HEK293T (cell line): ENCODE measurements at regions not wholly inside any gene's neighbourhood (a gene's known extent, or its start where the extent isn't known, plus 50 kb on each side); places are given as distances from the start of the nearest gene placed in this dataset.

Experiments used
- CTCF ChIA-PET: fragments of 350-600 bp; formaldehyde crosslinking; extraction: SDS; loops from one replicate; lab custom pipeline; 2021; ENCODE audit warnings: antibody characterized with exemption, inconsistent platforms; lab: Yijun Ruan, JAX
- POLR2A ChIA-PET: fragments of 350-600 bp; formaldehyde crosslinking; extraction: SDS; loops from one replicate; lab custom pipeline; 2020; ENCODE audit warnings: antibody characterized with exemption, inconsistent platforms; lab: Yijun Ruan, JAX
- DNase-seq: peaks from one replicate; pipeline ENCODE4 v3.0.0; 2012; ENCODE audit warnings: mixed read lengths; ENCODE audit errors: extremely low spot score
- ARNT ChIP-seq: fragments of 450-650 bp; IDR thresholded peaks from 2 replicates; pipeline ENCODE4 v1.6.1; 2017; ENCODE audit warnings: mild to moderate bottlenecking
- BHLHE40 ChIP-seq: fragments of 450-650 bp; IDR thresholded peaks from 2 replicates; pipeline ENCODE4 v1.6.1; 2016; ENCODE audit warnings: mild to moderate bottlenecking, moderate library complexity, borderline replicate concordance
- CTBP1 ChIP-seq: fragments of 450-650 bp; IDR thresholded peaks from 2 replicates; pipeline ENCODE4 v1.6.1; 2016; ENCODE audit warnings: borderline replicate concordance
- ELF4 ChIP-seq: fragments of 450-650 bp; IDR thresholded peaks from 2 replicates; pipeline ENCODE4 v1.6.1; 2017; ENCODE audit warnings: antibody characterized with exemption
- FOXA1 ChIP-seq: fragments of 450-650 bp; IDR thresholded peaks from 2 replicates; pipeline ENCODE4 v1.6.1; 2016; ENCODE audit warnings: mild to moderate bottlenecking
- FOXK2 ChIP-seq: fragments of 450-650 bp; IDR thresholded peaks from 2 replicates; pipeline ENCODE4 v1.6.1; 2016; ENCODE audit warnings: mild to moderate bottlenecking
- FOXM1 ChIP-seq: fragments of 450-650 bp; IDR thresholded peaks from 2 replicates; pipeline ENCODE4 v1.6.1; 2017; ENCODE audit warnings: mild to moderate bottlenecking, borderline replicate concordance
- HDGF ChIP-seq: fragments of 450-650 bp; IDR thresholded peaks from 2 replicates; pipeline ENCODE4 v1.6.1; 2017; ENCODE audit warnings: antibody characterized with exemption, borderline replicate concordance
- L3MBTL2 ChIP-seq: fragments of 450-650 bp; conservative IDR thresholded peaks from 2 replicates; pipeline ENCODE4 v1.6.1; 2016; ENCODE audit warnings: mild to moderate bottlenecking
- LEF1 ChIP-seq: fragments of 450-650 bp; IDR thresholded peaks from 2 replicates; pipeline ENCODE4 v1.6.1; 2017; ENCODE audit warnings: mild to moderate bottlenecking, borderline replicate concordance
- NFRKB ChIP-seq: fragments of 450-650 bp; IDR thresholded peaks from 2 replicates; pipeline ENCODE4 v1.6.1; 2016; ENCODE audit warnings: mild to moderate bottlenecking, moderate library complexity
- SP1 ChIP-seq: fragments of 450-650 bp; IDR thresholded peaks from 2 replicates; pipeline ENCODE4 v1.6.1; 2017
- SUZ12 ChIP-seq: fragments of 450-650 bp; IDR thresholded peaks from 2 replicates; pipeline ENCODE4 v1.6.1; 2016; ENCODE audit warnings: mild to moderate bottlenecking
- TARDBP ChIP-seq: fragments of 450-650 bp; IDR thresholded peaks from 2 replicates; pipeline ENCODE4 v1.6.1; 2016
- ZNF384 ChIP-seq: fragments of 450-650 bp; IDR thresholded peaks from 2 replicates; pipeline ENCODE4 v1.6.1; 2016
- TF ChIP-seq, protein P1 (sequence below): fragments of 450-650 bp; IDR thresholded peaks from 2 replicates; pipeline ENCODE4 v1.6.1; 2016

DNA sequence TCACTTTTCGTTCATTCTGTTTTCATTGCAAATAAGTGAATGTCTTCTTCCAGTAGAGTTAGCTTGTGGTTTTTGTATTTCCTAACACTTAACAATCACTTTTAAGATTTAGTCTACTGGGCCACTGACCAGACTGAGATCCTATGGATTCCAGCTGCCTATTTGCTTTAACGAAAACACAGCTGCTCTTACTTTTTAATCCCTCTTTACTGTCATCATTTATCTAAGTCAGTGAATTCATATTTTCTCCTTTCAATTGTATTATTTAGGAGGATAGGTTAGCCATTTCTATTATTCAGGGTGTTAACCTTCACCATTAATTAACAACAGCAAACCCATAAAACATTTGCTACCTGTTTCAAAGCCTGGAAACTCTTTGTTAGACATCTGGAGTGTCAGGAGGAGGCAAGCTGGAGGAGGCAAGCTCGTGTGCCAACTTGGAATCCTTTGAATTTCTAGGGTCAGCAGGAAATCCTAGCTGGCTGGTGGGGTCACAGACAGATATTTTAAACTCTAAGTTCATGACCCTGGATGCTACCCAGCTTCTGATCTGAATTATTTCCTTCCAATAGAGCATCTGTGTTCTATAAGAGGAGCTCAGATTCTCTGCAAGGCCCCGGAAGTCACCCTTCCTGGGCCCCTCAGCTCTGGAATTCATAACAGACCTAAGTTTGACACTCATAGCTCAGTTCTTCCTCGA lies 385.3 kb downstream of the RBM43 start:
- no peak for TF ChIP-seq FOXM1
- no peak for TF ChIP-seq ZNF384
- no peak for TF ChIP-seq ELF4
- no peak for TF ChIP-seq FOXA1
- no peak for TF ChIP-seq ARNT
- TF ChIP-seq, protein P1, sequence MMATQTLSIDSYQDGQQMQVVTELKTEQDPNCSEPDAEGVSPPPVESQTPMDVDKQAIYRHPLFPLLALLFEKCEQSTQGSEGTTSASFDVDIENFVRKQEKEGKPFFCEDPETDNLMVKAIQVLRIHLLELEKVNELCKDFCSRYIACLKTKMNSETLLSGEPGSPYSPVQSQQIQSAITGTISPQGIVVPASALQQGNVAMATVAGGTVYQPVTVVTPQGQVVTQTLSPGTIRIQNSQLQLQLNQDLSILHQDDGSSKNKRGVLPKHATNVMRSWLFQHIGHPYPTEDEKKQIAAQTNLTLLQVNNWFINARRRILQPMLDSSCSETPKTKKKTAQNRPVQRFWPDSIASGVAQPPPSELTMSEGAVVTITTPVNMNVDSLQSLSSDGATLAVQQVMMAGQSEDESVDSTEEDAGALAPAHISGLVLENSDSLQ: no peak
- TF ChIP-seq BHLHE40: no peak
- TF ChIP-seq L3MBTL2: no peak
- TF ChIP-seq HDGF: no peak
- ChIA-PET POLR2A (no interaction called here), CTCF (no interaction called here)
- DNase-seq: no peak

GRCh38 chr2:150873396-150873772 lies 385.9 kb upstream of the RND3 start:
- POLR2A ChIA-PET: no interaction called here
- TF ChIP-seq FOXA1: no peak
- no peak for TF ChIP-seq SUZ12
- TF ChIP-seq FOXK2: no peak
- no peak for DNase-seq
- CTCF ChIA-PET: no interaction called here

DNA sequence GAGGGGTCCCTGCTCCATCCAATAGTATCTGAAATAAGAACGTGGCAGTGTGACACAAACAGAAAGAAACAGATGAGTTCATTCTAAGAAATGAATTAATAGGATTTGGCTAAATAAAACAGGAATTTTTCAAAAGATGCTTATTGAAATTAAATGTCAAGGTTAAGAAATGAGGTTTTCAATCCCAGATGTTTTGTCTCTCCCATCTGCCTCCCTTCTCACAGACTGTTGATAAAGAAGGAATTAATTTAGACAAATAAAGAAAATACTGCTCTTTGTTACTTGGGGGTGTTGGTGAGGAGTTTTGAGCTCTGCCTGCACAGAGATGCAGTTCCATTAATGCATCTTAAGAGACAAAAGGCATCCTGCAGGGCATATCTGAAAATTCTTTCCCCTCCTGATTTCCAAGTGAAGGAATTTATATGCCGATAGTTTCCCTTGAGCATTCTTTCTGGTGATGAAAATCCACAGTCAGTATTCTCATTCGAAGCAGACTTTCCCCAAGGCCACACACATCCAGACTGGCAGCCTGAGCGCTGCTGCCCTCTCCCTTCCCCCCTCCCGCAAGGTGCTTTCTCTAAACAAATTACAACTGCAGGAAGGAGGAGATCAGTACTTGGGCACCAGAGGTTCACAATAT lies 385.4 kb upstream of the RND3 start:
- no peak for TF ChIP-seq SP1
- no peak for TF ChIP-seq SUZ12
- no peak for TF ChIP-seq BHLHE40
- TF ChIP-seq ZNF384: no peak
- TF ChIP-seq, protein P1: no peak
- no peak for TF ChIP-seq LEF1
- TF ChIP-seq NFRKB: no peak
- CTCF ChIA-PET: no interaction called here
- no peak for DNase-seq
- POLR2A ChIA-PET: no interaction called here

GRCh38 chr2:150866431-150866830 lies 379.0 kb upstream of the RND3 start:
- ChIA-PET CTCF (no interaction called here), POLR2A (no interaction called here)
- TF ChIP-seq FOXA1 (no peak), LEF1 (no peak), FOXK2 (no peak), NFRKB (no peak), ELF4 (no peak), TARDBP (no peak), HDGF (no peak), FOXM1 (no peak), BHLHE40 (no peak), ZNF384 (no peak), L3MBTL2 (no peak), CTBP1 (no peak), SUZ12 (no peak), ARNT (no peak), SP1 (no peak)
- TF ChIP-seq, protein P1: no peak
- no peak for DNase-seq

DNA sequence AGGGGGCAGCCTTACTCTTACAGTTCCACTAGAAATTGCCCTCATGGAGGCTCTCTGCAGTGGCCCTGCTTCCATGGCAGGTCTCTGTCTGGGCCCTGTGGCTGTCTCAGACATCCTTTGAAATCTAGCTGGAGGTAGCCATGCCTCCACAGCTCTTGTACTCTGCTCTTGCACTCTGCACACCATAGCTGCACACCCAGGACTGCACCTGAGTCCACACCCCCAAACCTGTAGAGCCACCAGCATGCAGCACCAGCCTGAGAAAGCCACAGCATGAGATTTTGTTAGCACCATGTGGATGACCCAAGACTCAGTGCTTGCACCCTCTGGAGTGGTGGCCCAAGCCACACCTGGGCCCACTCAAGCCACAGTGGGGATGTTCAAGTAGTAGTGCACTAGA lies 376.2 kb upstream of the RND3 start:
- TF ChIP-seq ARNT (no peak), ELF4 (no peak), ZNF384 (no peak), TARDBP (no peak), SP1 (no peak)
- no peak for DNase-seq
- POLR2A ChIA-PET: no interaction called here
- CTCF ChIA-PET: no interaction called here

DNA sequence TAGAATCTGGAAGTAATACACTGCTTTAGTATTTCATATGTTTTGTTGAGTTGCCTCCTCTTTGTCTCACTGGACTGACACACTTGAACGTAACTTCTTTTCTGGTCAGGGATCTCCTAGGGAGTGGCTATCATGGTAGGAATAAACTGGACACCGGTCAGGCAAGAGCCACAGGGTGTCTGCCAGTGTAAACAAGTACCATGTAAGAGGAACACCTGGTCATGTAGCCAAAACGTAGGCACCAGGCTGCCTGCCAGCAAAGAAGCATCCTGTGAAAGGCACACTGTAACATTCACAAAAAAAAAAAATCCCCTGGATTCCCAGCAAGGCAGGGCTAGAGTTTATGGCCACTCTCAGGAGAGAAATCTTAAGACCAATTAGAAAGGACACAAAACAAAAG lies 372.8 kb upstream of the RND3 start:
- DNase-seq: no peak
- ChIA-PET POLR2A (no interaction called here), CTCF (no interaction called here)
- TF ChIP-seq FOXK2: no peak
- no peak for TF ChIP-seq TARDBP
- TF ChIP-seq HDGF: no peak
- TF ChIP-seq FOXA1: no peak
- TF ChIP-seq LEF1: no peak

DNA sequence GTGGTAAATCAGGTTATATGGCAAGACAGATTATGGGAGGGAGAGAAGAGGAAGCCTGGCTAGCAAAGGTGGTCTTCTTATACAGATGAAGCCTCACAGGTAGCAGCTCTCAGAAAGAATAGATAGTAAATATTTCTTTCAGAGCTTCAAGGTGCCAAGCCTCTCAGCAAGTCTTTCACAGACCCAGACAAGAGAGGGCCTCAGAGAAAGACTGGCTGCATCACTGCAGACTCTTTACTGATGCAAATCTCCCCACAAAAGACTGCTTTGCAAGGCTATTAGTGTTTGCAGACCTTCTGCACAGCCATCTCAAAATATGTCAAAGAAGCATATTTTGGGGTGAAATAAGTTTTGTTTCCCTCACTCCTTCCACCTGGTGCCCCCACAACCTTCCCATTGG lies 372.4 kb upstream of the RND3 start:
- DNase-seq: no peak
- CTCF ChIA-PET: no interaction called here
- no peak for TF ChIP-seq TARDBP
- TF ChIP-seq FOXA1: no peak
- no peak for TF ChIP-seq BHLHE40
- no peak for TF ChIP-seq ZNF384
- TF ChIP-seq ELF4: no peak
- no peak for TF ChIP-seq LEF1
- TF ChIP-seq FOXK2: no peak
- TF ChIP-seq SP1: no peak
- no peak for TF ChIP-seq NFRKB
- TF ChIP-seq L3MBTL2: no peak
- no peak for TF ChIP-seq CTBP1
- TF ChIP-seq SUZ12: no peak
- no peak for TF ChIP-seq FOXM1
- TF ChIP-seq ARNT: no peak
- no peak for TF ChIP-seq HDGF
- TF ChIP-seq, protein P1: no peak

More for the DNA sequence above, 372.4 kb upstream of the RND3 start:
- POLR2A ChIA-PET: no interaction called here
